ENCODE measurements at regions not wholly inside any gene's neighbourhood (a gene's known extent, or its start where the extent isn't known, plus 50 kb on each side); places are given as distances from the start of the nearest gene placed in this dataset.
A peak's percentile ranks its signal among the peaks of the same experiment; 100 is the strongest.

- Mint-ChIP-seq H3K4me3 (no peak overlapping the region), H3K36me3 (peaks cover 12% of the 10 kb centered on the region), H3K9me3 (peaks cover 28% of the 10 kb centered on the region), H3K4me1 (peaks cover 14% of the 10 kb centered on the region), H3K27me3 (ENCODE audit: low read depth) (no peaks in the 10 kb centered on the region), H3K27ac (no peak overlapping the region)
- ChIA-PET CTCF (interaction anchor here (0.8 kb wide), 1 partner anchor 15 kb away, joined by 3 read pairs; no protein-coding TSS in a partner anchor), POLR2A (no interaction called here)
- TF ChIP-seq MYBL2 (CRISPR knock-in tag; IDR thresholded peaks at IDR 0.05), result no peak
- 0 out of 2 replicates have a peak, but pooled peaks have one; percentile 17 for TF ChIP-seq USF2 (CRISPR knock-in tag; IDR thresholded peaks at IDR 0.05)
- peak; percentile 19 for DNase-seq (ENCODE audit: low spot score)
- ATAC-seq, result peak; percentile 99
Measured at GRCh38 chr5:117973785-117974184, 1014.6 kb downstream of the DTWD2 start.

- TF ChIP-seq NR3C1 (CRISPR knock-in tag; conservative IDR thresholded peaks at IDR 0.05; ENCODE audit: low read depth), result no peak
- TF ChIP-seq ATF1 (CRISPR knock-in tag; IDR thresholded peaks at IDR 0.05), result no peak
- TF ChIP-seq ZNF263 (CRISPR knock-in tag; IDR thresholded peaks at IDR 0.05; ENCODE audit: low read depth), result no peak
- TF ChIP-seq SMAD4 (CRISPR knock-in tag; IDR thresholded peaks at IDR 0.05), result no peak
- TF ChIP-seq ZNF317 (CRISPR knock-in tag; IDR thresholded peaks at IDR 0.05; ENCODE audit: borderline replicate concordance, low read depth), result no peak
- no peak for TF ChIP-seq ZNF138 (CRISPR knock-in tag; conservative IDR thresholded peaks at IDR 0.05)
- no peak for TF ChIP-seq FOXJ3 (CRISPR knock-in tag; IDR thresholded peaks at IDR 0.05; ENCODE audit: borderline replicate concordance)
- ChIA-PET CTCF (no interaction called here), POLR2A (no interaction called here)
- no peak for ATAC-seq
- Mint-ChIP-seq H3K4me3 (no peak overlapping the region), H3K36me3 (no peaks in the 10 kb centered on the region), H3K27me3 (ENCODE audit: low read depth) (no peaks in the 10 kb centered on the region), H3K27ac (no peak overlapping the region), H3K4me1 (no peaks in the 10 kb centered on the region), H3K9me3 (no peaks in the 10 kb centered on the region)
- DNase-seq (ENCODE audit: low spot score), result no peak
Measured at GRCh38 chr5:117955831-117956230, 1032.5 kb downstream of the DTWD2 start.

GRCh38 chr5:117954331-117954730 lies 1034.0 kb downstream of the DTWD2 start:
- TF ChIP-seq GRHL2 (CRISPR knock-in tag; IDR thresholded peaks at IDR 0.05; ENCODE audit: insufficient replicate concordance, severe bottlenecking) (no peak), KAT7 (CRISPR knock-in tag; IDR thresholded peaks at IDR 0.05; ENCODE audit: borderline replicate concordance) (no peak), E2F4 (CRISPR knock-in tag; IDR thresholded peaks at IDR 0.05; ENCODE audit: borderline replicate concordance, low read depth) (no peak), HMGXB4 (CRISPR knock-in tag; IDR thresholded peaks at IDR 0.05) (no peak), IRF2 (CRISPR knock-in tag; IDR thresholded peaks at IDR 0.05; ENCODE audit: borderline replicate concordance, low read depth) (no peak), STAT6 (CRISPR knock-in tag; conservative IDR thresholded peaks at IDR 0.05; ENCODE audit: low read depth) (no peak), ZNF121 (CRISPR knock-in tag; IDR thresholded peaks at IDR 0.05) (no peak), E2F1 (CRISPR knock-in tag; IDR thresholded peaks at IDR 0.05) (no peak), ZNF425 (CRISPR knock-in tag; conservative IDR thresholded peaks at IDR 0.05) (no peak)
- H3K27me3 Mint-ChIP-seq (ENCODE audit: low read depth), result no peaks in the 10 kb centered on the region
- H3K27ac Mint-ChIP-seq, result no peak overlapping the region
- H3K4me1 Mint-ChIP-seq, result no peaks in the 10 kb centered on the region
- ChIA-PET POLR2A (no interaction called here), CTCF (no interaction called here)
- no peaks in the 10 kb centered on the region for H3K36me3 Mint-ChIP-seq
- no peaks in the 10 kb centered on the region for H3K9me3 Mint-ChIP-seq
- no peak for DNase-seq (ENCODE audit: low spot score)
- no peak overlapping the region for H3K4me3 Mint-ChIP-seq
- ATAC-seq, result no peak
